Esophagus muscularis mucosa (tissue), 4 donors: ENCODE measurements at regions not wholly inside any gene's neighbourhood (a gene's known extent, or its start where the extent isn't known, plus 50 kb on each side); places are given as distances from the start of the nearest gene placed in this dataset.

ENCODE experiments used
- CTCF ChIP-seq, 3 experiments: fragments of 200-600 bp in 2 of 3; fragments of 450-650 bp in 1 of 3; sonication (generic) in 2 of 3; IDR thresholded peaks; one replicate each; pipeline ENCODE4 v1.5.1; 2017 to 2019; ENCODE audit warnings: antibody characterized with exemption in 3 of 3, mild to moderate bottlenecking in 2 of 3, moderate library complexity in 1 of 3
- EP300 ChIP-seq: sonication (generic); formaldehyde crosslinking; IDR thresholded peaks from one replicate; pipeline ENCODE4 v1.6.1; 2017; ENCODE audit warnings: antibody characterized with exemption
- POLR2A ChIP-seq: fragments of 450-650 bp; IDR thresholded peaks from one replicate; pipeline ENCODE4 v1.6.1; 2017; ENCODE audit warnings: antibody characterized with exemption, moderate library complexity, mild to moderate bottlenecking, low read depth

- TF ChIP-seq CTCF (IDR thresholded peaks at IDR 0.05) (no peak), POLR2A (no peak), EP300 (no peak)
These were observed 290.9 kb downstream of the HHIPL2 start for GRCh38 chr1:222257027-222257426.
